Panc1 (cell line): ENCODE measurements at regions not wholly inside any gene's neighbourhood (a gene's known extent, or its start where the extent isn't known, plus 50 kb on each side); places are given as distances from the start of the nearest gene placed in this dataset.

Experiments
- ATAC-seq: fragments of 200-7000 bp; cut with Tn5 transposase; 2 replicates; pipeline ENCODE4 v1.9.1; 2020; ENCODE audit warnings: mild to moderate bottlenecking, moderate library complexity
- BruUV-seq: library from RNA; stranded (reverse); fragments of 400-500 nt; replicated peaks from 2 replicates; lab custom pipeline; 2021; lab: Mats Ljungman, UMichigan
- CTCF ChIA-PET: fragments of 300-600 bp; sonication (Branson Sonifier 250); formaldehyde crosslinking; loops from one replicate; lab custom pipeline; 2022; ENCODE audit warnings: antibody characterized with exemption; lab: Charles Lee
- POLR2A ChIA-PET: fragments of 300-600 bp; sonication (Branson Sonifier 250); formaldehyde crosslinking; loops from one replicate; lab custom pipeline; 2022; ENCODE audit warnings: antibody characterized with exemption; lab: Charles Lee
- DNase-seq: peaks from one replicate; pipeline ENCODE4 v3.0.0-alpha.2; 2010; ENCODE audit warnings: low read depth, low spot score
- H3K27ac ChIP-seq: 2 replicates; pipeline ENCODE4 v1.5.1; 2011; ENCODE audit warnings: mild to moderate bottlenecking, low read length, inconsistent platforms
- H3K27me3 ChIP-seq: fragments of 200-500 bp; sonication (Bioruptor generic); 2 replicates; pipeline ENCODE4 v1.6.0; 2014; ENCODE audit warnings: low read length, inconsistent platforms; ENCODE audit not compliant: control insufficient read depth, insufficient read depth
- H3K36me3 ChIP-seq: fragments of 200-500 bp; sonication (Bioruptor generic); 2 replicates; pipeline ENCODE4 v1.5.1; 2014; ENCODE audit warnings: inconsistent platforms, mild to moderate bottlenecking, low read length, moderate library complexity; ENCODE audit not compliant: control insufficient read depth, insufficient read depth
- H3K4me1 ChIP-seq: 2 replicates; pipeline ENCODE4 v1.5.1; 2011; ENCODE audit warnings: inconsistent platforms, mild to moderate bottlenecking, low read length, moderate library complexity; ENCODE audit not compliant: control insufficient read depth, insufficient read depth
- H3K4me3 ChIP-seq, 2 experiments: 2 replicates each; pipeline ENCODE4 v1.5.1; 2011 to 2012; ENCODE audit warnings: low read depth in 2 of 2, low read length in 2 of 2, mild to moderate bottlenecking in 2 of 2, inconsistent platforms in 1 of 2, moderate library complexity in 1 of 2
- H3K9me3 ChIP-seq: fragments of 200-500 bp; sonication (Bioruptor generic); 2 replicates; pipeline ENCODE4 v1.5.1; 2014; ENCODE audit warnings: low read depth, mild to moderate bottlenecking, inconsistent platforms, low read length, moderate library complexity; ENCODE audit not compliant: control insufficient read depth, insufficient read depth
- CTCF ChIP-seq: fragments of 450-650 bp; IDR thresholded peaks from 2 replicates; pipeline ENCODE4 v1.5.1; 2017; ENCODE audit warnings: mild to moderate bottlenecking
- POLR2AphosphoS5 ChIP-seq: IDR thresholded peaks from 2 replicates; pipeline ENCODE4 v1.6.1; 2012; ENCODE audit warnings: mild to moderate bottlenecking, low read depth, low read length, moderate library complexity
- REST ChIP-seq, 2 experiments: IDR thresholded peaks; 2 replicates each; pipeline ENCODE4 v1.6.1; 2011 to 2012; ENCODE audit warnings: low read depth in 2 of 2, control low read depth in 1 of 2, low read length in 1 of 2, mild to moderate bottlenecking in 1 of 2, moderate library complexity in 1 of 2; ENCODE audit not compliant: insufficient read depth in 1 of 2
- SIN3A ChIP-seq: IDR thresholded peaks from 2 replicates; pipeline ENCODE4 v1.6.1; 2012; ENCODE audit warnings: low read depth, mild to moderate bottlenecking, low read length, moderate library complexity, borderline replicate concordance; ENCODE audit not compliant: insufficient read depth
- TCF7L2 ChIP-seq: IDR thresholded peaks from 2 replicates; pipeline ENCODE4 v1.6.1; 2011; ENCODE audit warnings: mild to moderate bottlenecking, low read depth, low read length, inconsistent platforms
- in situ Hi-C: cut with HindIII; loops from 2 replicates; pipeline ENCODE4 v1.10.0; 2016; ENCODE audit warnings: low sequenced_read_pairs, low pct_unique_long_range_greater_than_20kb
- intact Hi-C: fragments of 100-400 bp; cut with micrococcal nuclease; formaldehyde crosslinking; loops from one replicate; pipeline ENCODE4 v1.10.0; 2022; ENCODE audit not compliant: unreplicated experiment

- intact Hi-C loops (no loop called here), in situ Hi-C loops (no loop called here)
- Histone ChIP-seq H3K27me3 (no peaks in the 10 kb centered on the region), H3K4me1 (no peaks in the 10 kb centered on the region), H3K36me3 (no peaks in the 10 kb centered on the region), H3K27ac (no peak overlapping the region), H3K9me3 (no peaks in the 10 kb centered on the region), H3K4me3 (no peak overlapping the region)
- no peak for ATAC-seq
- ChIA-PET POLR2A (no interaction called here), CTCF (no interaction called here)
- no peak for DNase-seq
- TF ChIP-seq SIN3A (no peak), POLR2AphosphoS5 (no peak), TCF7L2 (no peak), REST (IDR thresholded peaks at IDR 0.05; ENCODE audit: insufficient read depth in 1 of 2, low read depth in 2 of 2, low read length in 1 of 2) (no peak), CTCF (no peak)
- no TSS peak for BruUV-seq
Observed at GRCh38 chr16:6616746-6617145, 715.9 kb upstream of the RBFOX1 start.

- BruUV-seq = no TSS peak
- TF ChIP-seq SIN3A (no peak), POLR2AphosphoS5 (no peak), REST (IDR thresholded peaks at IDR 0.05; ENCODE audit: insufficient read depth in 1 of 2, low read depth in 2 of 2, low read length in 1 of 2) (no peak), TCF7L2 (no peak), CTCF (no peak)
Observed at GRCh38 chr16:6615636-6616035, 717.0 kb upstream of the RBFOX1 start.

More at GRCh38 chr16:6615636-6616035, 717.0 kb upstream of the RBFOX1 start:
- no peak for DNase-seq
- in situ Hi-C loops = no loop called here
- no peaks in the 10 kb centered on the region for H3K9me3 ChIP-seq
- no peak overlapping the region for H3K4me3 ChIP-seq
- ChIA-PET CTCF (no interaction called here), POLR2A (no interaction called here)
- H3K27me3 ChIP-seq = no peaks in the 10 kb centered on the region
- no peak for ATAC-seq
- H3K36me3 ChIP-seq = no peaks in the 10 kb centered on the region
- intact Hi-C loops = no loop called here
- no peaks in the 10 kb centered on the region for H3K4me1 ChIP-seq
- no peak overlapping the region for H3K27ac ChIP-seq
